SIG-M5 treated with dmso at 0.1 percent for 504 hours (cell line): ENCODE measurements at regions not wholly inside any gene's neighbourhood (a gene's known extent, or its start where the extent isn't known, plus 50 kb on each side); places are given as distances from the start of the nearest gene placed in this dataset.
A peak's percentile ranks its signal among the peaks of the same experiment; 100 is the strongest.

Experiments used
- DNase-seq: peaks from one replicate; lab custom pipeline; 2025; ENCODE audit not compliant: unreplicated experiment; lab: John Stamatoyannopoulos, UW

- DNase-seq: no peak
Observed at GRCh38 chr4:146998157-146998556, 52.5 kb upstream of the TTC29 start.

GRCh38 chr4:147003956-147004809 lies 58.5 kb upstream of the TTC29 start:
- no peak for DNase-seq

GRCh38 chr4:147006229-147006628 lies 60.6 kb upstream of the TTC29 start:
- DNase-seq: no peak

- no peak for DNase-seq
Observed at GRCh38 chr4:147009875-147010274, 64.2 kb upstream of the TTC29 start.

GRCh38 chr4:147011411-147011810 lies 65.7 kb upstream of the TTC29 start:
- DNase-seq: no peak

- no peak for DNase-seq
Observed at GRCh38 chr4:147012059-147012707, 66.5 kb upstream of the TTC29 start.

- DNase-seq: no peak
Observed at GRCh38 chr4:147014946-147015345, 69.3 kb upstream of the TTC29 start.

- no peak for DNase-seq
Observed at GRCh38 chr4:147015491-147015890, 69.8 kb upstream of the TTC29 start.

- no peak for DNase-seq
Observed at GRCh38 chr4:147017081-147017480, 71.4 kb upstream of the TTC29 start.

- peak; percentile 2 for DNase-seq
Observed at GRCh38 chr4:147019091-147019490, 73.4 kb upstream of the TTC29 start.

GRCh38 chr4:147020456-147020855 lies 74.8 kb upstream of the TTC29 start:
- DNase-seq: no peak

- DNase-seq: no peak
Observed at GRCh38 chr4:147025042-147025441, 79.4 kb upstream of the TTC29 start.

GRCh38 chr4:147029296-147029695 lies 83.6 kb upstream of the TTC29 start:
- DNase-seq: no peak

GRCh38 chr4:147034372-147034771 lies 88.7 kb upstream of the TTC29 start:
- no peak for DNase-seq

GRCh38 chr4:147037069-147037468 lies 91.4 kb upstream of the TTC29 start:
- DNase-seq: no peak

GRCh38 chr4:147039976-147040575 lies 94.4 kb upstream of the TTC29 start:
- DNase-seq: no peak

GRCh38 chr4:147040874-147041273 lies 95.2 kb upstream of the TTC29 start:
- no peak for DNase-seq

- no peak for DNase-seq
Observed at GRCh38 chr4:147041376-147041775, 95.7 kb upstream of the TTC29 start.

- DNase-seq: no peak
Observed at GRCh38 chr4:147042046-147042445, 96.4 kb upstream of the TTC29 start.

GRCh38 chr4:147044241-147044640 lies 98.6 kb upstream of the TTC29 start:
- no peak for DNase-seq

GRCh38 chr4:147049946-147050345 lies 104.3 kb upstream of the TTC29 start:
- no peak for DNase-seq

- no peak for DNase-seq
Observed at GRCh38 chr4:147050356-147050765, 104.7 kb upstream of the TTC29 start.
